GM12878 (cell line): ENCODE measurements at regions not wholly inside any gene's neighbourhood (a gene's known extent, or its start where the extent isn't known, plus 50 kb on each side); places are given as distances from the start of the nearest gene placed in this dataset.

Source experiments
- ATAC-seq: fragments of 200-7000 bp; cut with Tn5 transposase; 3 replicates; pipeline ENCODE4 v1.9.1; 2020; ENCODE audit warnings: mild to moderate bottlenecking, moderate library complexity
- BruUV-seq: library from RNA; stranded (reverse); fragments of 400-500 nt; replicated peaks from 2 replicates; lab custom pipeline; 2021; lab: Mats Ljungman, UMichigan
- CTCF ChIA-PET: fragments of 300-600 bp; sonication (Branson Sonifier 250); formaldehyde crosslinking; extraction: SDS; loops from one replicate; lab custom pipeline; 2021; ENCODE audit warnings: inconsistent platforms; lab: Yijun Ruan, JAX
- POLR2A ChIA-PET: fragments of 350-600 bp; formaldehyde crosslinking; extraction: SDS; loops from one replicate; lab custom pipeline; 2021; ENCODE audit warnings: inconsistent platforms; lab: Charles Lee
- RAD21 ChIA-PET: fragments of 300-600 bp; sonication (Branson Sonifier 250); formaldehyde crosslinking; loops from one replicate; lab custom pipeline; 2023; ENCODE audit warnings: antibody characterized with exemption; ENCODE audit not compliant: unreplicated experiment; lab: Charles Lee
- SMC1A ChIA-PET: fragments of 300-600 bp; sonication (Branson Sonifier 250); formaldehyde crosslinking; loops from one replicate; lab custom pipeline; 2023; ENCODE audit not compliant: unreplicated experiment, uncharacterized antibody; lab: Charles Lee
- DNase-seq: peaks from one replicate; pipeline ENCODE4 v3.0.0-alpha.2; 2011; ENCODE audit warnings: low read depth, low spot score
- FAIRE-seq: peaks from 3 replicates; lab custom pipeline; 2011; peaks lifted over from hg19 to GRCh38; lab: Jason Lieb, UNC
- H2AFZ ChIP-seq: 2 replicates; pipeline ENCODE4 v1.6.0; 2011; ENCODE audit warnings: low read depth, low read length, control low read depth; ENCODE audit not compliant: control insufficient read depth
- H3K27ac ChIP-seq: 2 replicates; pipeline ENCODE4 v1.5.1; 2011; ENCODE audit warnings: control low read depth; ENCODE audit not compliant: control insufficient read depth, insufficient read depth
- H3K27me3 ChIP-seq, 2 experiments: replicated peaks in 1 of 2; 2 replicates each; pipeline versions ENCODE4 v1.6.0 to v1.6.1; 2011; ENCODE audit warnings: low read length in 1 of 2; ENCODE audit not compliant: control insufficient read depth in 2 of 2, insufficient read depth in 2 of 2
- H3K36me3 ChIP-seq, 2 experiments: 2 replicates each; pipeline ENCODE4 v1.5.1; 2011; ENCODE audit warnings: low read length in 1 of 2; ENCODE audit not compliant: control insufficient read depth in 2 of 2, insufficient read depth in 2 of 2
- H3K4me1 ChIP-seq: 2 replicates; pipeline ENCODE4 v1.6.1; 2011; ENCODE audit warnings: mild to moderate bottlenecking, low read length, moderate library complexity, mixed read lengths; ENCODE audit not compliant: control insufficient read depth, insufficient read depth
- H3K4me2 ChIP-seq: 2 replicates; pipeline ENCODE4 v1.6.0; 2011; ENCODE audit warnings: control low read depth; ENCODE audit not compliant: control insufficient read depth, insufficient read depth
- H3K4me3 ChIP-seq: fragments of 200-600 bp; sonication (generic); 2 replicates; pipeline ENCODE4 v1.5.1; 2016
- H3K79me2 ChIP-seq: 2 replicates; pipeline ENCODE4 v1.6.0; 2011; ENCODE audit warnings: low read length; ENCODE audit not compliant: control insufficient read depth, insufficient read depth
- H3K9ac ChIP-seq: 2 replicates; pipeline ENCODE4 v1.8.0; 2011; ENCODE audit warnings: low read length, control low read depth, mixed read lengths; ENCODE audit not compliant: control insufficient read depth, insufficient read depth
- H3K9me3 ChIP-seq: replicated peaks from 3 replicates; pipeline ENCODE4 v1.5.1; 2011; ENCODE audit warnings: mild to moderate bottlenecking, low read length; ENCODE audit not compliant: control insufficient read depth, insufficient read depth
- H4K20me1 ChIP-seq: 2 replicates; pipeline ENCODE4 v1.6.0; 2011; ENCODE audit not compliant: control insufficient read depth, insufficient read depth
- CBX3 ChIP-seq: fragments of 200-600 bp; sonication (generic); IDR thresholded peaks from 2 replicates; pipeline ENCODE4 v1.6.1; 2016; ENCODE audit warnings: low read depth, borderline replicate concordance
- ESRRA ChIP-seq: IDR thresholded peaks from 2 replicates; pipeline ENCODE4 v1.6.1; 2012; ENCODE audit warnings: mild to moderate bottlenecking, low read length, improper control_type of control experiment
- GATAD2B ChIP-seq: fragments of 450-650 bp; conservative IDR thresholded peaks from 2 replicates; pipeline ENCODE4 v1.6.1; 2017; ENCODE audit warnings: low read depth, mild to moderate bottlenecking, moderate library complexity
- JUNB ChIP-seq: IDR thresholded peaks from 2 replicates; pipeline ENCODE4 v1.6.1; 2016; ENCODE audit warnings: antibody characterized with exemption, mild to moderate bottlenecking
- NFYB ChIP-seq: IDR thresholded peaks from 2 replicates; pipeline ENCODE4 v1.6.1; 2011; ENCODE audit warnings: low read depth, mild to moderate bottlenecking, low read length, improper control_type of control experiment, moderate library complexity; ENCODE audit not compliant: insufficient read depth
- POLR2AphosphoS2 ChIP-seq: IDR thresholded peaks from 2 replicates; pipeline ENCODE4 v1.6.1; 2011; ENCODE audit warnings: low read depth, mild to moderate bottlenecking, low read length, improper control_type of control experiment, moderate library complexity
- SMAD1 ChIP-seq: fragments of 450-650 bp; IDR thresholded peaks from 2 replicates; pipeline ENCODE4 v1.6.1; 2018; ENCODE audit warnings: mild to moderate bottlenecking, low read depth; ENCODE audit not compliant: partially characterized antibody
- ZNF622 ChIP-seq: fragments of 450-650 bp; IDR thresholded peaks from 2 replicates; pipeline ENCODE4 v1.6.1; 2017; ENCODE audit warnings: mild to moderate bottlenecking, inconsistent platforms
- WGBS: methylation state at CpG from one replicate; pipeline ENCODE4 v1.1.6; 2016; ENCODE audit warnings: low lambda C conversion rate; ENCODE audit not compliant: insufficient replicate concordance, insufficient coverage; ENCODE audit errors: missing lambda C conversion rate; 5-methylcytosine and 5-hydroxymethylcytosine counted together
- in situ Hi-C: fragments of 300-500 bp; cut with MboI; formaldehyde crosslinking; loops from 9 replicates; pipeline ENCODE4 v1.14.3; 2018; ENCODE audit warnings: mixed read lengths
- intact Hi-C: fragments of 100-400 bp; cut with micrococcal nuclease; formaldehyde crosslinking; loops from one replicate; pipeline ENCODE4 v1.14.2; 2022; ENCODE audit not compliant: unreplicated experiment
- TF ChIP-seq, protein P1 (sequence below): IDR thresholded peaks from 2 replicates; pipeline ENCODE4 v1.6.1; 2012; ENCODE audit warnings: mild to moderate bottlenecking, low read depth, low read length
- TF ChIP-seq, protein P2 (sequence below): IDR thresholded peaks from 2 replicates; pipeline ENCODE4 v1.6.1; 2012; ENCODE audit warnings: low read length, inconsistent platforms
- TF ChIP-seq, protein P3 (sequence below): fragments of 450-650 bp; IDR thresholded peaks from 2 replicates; pipeline ENCODE4 v1.6.1; 2018; ENCODE audit warnings: borderline replicate concordance, mild to moderate bottlenecking; ENCODE audit not compliant: partially characterized antibody
- TF ChIP-seq, protein P4 (sequence below): fragments of 450-650 bp; IDR thresholded peaks from 2 replicates; pipeline ENCODE4 v1.6.1; 2017; ENCODE audit warnings: mild to moderate bottlenecking, moderate library complexity

DNA sequence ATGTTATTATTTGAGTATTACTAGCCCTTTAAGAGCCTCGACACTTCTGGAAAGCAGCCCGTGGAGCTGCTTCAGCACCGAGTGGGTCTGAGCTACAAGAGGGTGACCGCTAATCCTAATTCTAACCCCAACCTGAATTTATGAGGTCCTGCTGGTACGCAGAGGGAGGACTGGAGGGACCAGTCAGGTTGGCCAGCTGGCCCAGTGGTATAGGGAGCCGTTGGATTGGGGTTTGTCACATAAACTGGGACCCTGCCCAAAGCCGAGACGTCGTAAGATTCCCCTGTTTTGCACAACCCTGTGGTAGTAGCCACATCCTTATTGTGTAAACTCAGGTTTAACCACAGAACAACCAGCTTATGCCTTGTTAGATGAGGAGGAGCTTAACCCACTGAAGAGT lies 60.8 kb upstream of the F3 start (continued):
- TF ChIP-seq, protein P1, sequence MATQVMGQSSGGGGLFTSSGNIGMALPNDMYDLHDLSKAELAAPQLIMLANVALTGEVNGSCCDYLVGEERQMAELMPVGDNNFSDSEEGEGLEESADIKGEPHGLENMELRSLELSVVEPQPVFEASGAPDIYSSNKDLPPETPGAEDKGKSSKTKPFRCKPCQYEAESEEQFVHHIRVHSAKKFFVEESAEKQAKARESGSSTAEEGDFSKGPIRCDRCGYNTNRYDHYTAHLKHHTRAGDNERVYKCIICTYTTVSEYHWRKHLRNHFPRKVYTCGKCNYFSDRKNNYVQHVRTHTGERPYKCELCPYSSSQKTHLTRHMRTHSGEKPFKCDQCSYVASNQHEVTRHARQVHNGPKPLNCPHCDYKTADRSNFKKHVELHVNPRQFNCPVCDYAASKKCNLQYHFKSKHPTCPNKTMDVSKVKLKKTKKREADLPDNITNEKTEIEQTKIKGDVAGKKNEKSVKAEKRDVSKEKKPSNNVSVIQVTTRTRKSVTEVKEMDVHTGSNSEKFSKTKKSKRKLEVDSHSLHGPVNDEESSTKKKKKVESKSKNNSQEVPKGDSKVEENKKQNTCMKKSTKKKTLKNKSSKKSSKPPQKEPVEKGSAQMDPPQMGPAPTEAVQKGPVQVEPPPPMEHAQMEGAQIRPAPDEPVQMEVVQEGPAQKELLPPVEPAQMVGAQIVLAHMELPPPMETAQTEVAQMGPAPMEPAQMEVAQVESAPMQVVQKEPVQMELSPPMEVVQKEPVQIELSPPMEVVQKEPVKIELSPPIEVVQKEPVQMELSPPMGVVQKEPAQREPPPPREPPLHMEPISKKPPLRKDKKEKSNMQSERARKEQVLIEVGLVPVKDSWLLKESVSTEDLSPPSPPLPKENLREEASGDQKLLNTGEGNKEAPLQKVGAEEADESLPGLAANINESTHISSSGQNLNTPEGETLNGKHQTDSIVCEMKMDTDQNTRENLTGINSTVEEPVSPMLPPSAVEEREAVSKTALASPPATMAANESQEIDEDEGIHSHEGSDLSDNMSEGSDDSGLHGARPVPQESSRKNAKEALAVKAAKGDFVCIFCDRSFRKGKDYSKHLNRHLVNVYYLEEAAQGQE = no peak
- no peak for TF ChIP-seq JUNB
- TF ChIP-seq, protein P2, sequence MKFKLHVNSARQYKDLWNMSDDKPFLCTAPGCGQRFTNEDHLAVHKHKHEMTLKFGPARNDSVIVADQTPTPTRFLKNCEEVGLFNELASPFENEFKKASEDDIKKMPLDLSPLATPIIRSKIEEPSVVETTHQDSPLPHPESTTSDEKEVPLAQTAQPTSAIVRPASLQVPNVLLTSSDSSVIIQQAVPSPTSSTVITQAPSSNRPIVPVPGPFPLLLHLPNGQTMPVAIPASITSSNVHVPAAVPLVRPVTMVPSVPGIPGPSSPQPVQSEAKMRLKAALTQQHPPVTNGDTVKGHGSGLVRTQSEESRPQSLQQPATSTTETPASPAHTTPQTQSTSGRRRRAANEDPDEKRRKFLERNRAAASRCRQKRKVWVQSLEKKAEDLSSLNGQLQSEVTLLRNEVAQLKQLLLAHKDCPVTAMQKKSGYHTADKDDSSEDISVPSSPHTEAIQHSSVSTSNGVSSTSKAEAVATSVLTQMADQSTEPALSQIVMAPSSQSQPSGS = no peak
- TF ChIP-seq, protein P3, sequence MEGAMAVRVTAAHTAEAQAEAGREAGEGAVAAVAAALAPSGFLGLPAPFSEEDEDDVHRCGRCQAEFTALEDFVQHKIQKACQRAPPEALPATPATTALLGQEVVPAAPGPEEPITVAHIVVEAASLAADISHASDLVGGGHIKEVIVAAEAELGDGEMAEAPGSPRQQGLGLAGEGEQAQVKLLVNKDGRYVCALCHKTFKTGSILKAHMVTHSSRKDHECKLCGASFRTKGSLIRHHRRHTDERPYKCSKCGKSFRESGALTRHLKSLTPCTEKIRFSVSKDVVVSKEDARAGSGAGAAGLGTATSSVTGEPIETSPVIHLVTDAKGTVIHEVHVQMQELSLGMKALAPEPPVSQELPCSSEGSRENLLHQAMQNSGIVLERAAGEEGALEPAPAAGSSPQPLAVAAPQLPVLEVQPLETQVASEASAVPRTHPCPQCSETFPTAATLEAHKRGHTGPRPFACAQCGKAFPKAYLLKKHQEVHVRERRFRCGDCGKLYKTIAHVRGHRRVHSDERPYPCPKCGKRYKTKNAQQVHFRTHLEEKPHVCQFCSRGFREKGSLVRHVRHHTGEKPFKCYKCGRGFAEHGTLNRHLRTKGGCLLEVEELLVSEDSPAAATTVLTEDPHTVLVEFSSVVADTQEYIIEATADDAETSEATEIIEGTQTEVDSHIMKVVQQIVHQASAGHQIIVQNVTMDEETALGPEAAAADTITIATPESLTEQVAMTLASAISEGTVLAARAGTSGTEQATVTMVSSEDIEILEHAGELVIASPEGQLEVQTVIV = no peak

DNA sequence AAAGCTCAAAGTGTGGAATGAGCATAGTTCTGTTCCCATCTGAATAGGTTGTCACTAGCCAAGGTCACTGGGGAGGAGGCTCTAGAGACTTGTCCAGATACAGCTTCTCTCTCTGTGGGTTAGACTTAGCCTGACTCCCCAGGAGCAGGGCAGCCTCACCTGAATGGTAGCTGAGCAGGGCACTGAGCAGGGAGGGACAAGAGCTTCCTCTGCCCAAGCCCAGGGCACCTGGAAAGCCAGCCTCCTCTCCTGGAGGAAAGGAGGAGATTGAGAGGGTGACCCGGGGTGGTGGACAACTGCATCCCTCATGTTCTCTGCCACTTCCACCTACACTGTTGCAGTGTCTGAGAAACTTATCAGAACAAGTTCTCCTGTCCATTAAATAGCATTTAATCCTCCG lies 59.0 kb upstream of the F3 start:
- intact Hi-C loops = no loop called here
- no peak for TF ChIP-seq SMAD1
- no peak for TF ChIP-seq NFYB
- TF ChIP-seq CBX3 = no peak
- TF ChIP-seq ZNF622 = no peak
- TF ChIP-seq, protein P4, sequence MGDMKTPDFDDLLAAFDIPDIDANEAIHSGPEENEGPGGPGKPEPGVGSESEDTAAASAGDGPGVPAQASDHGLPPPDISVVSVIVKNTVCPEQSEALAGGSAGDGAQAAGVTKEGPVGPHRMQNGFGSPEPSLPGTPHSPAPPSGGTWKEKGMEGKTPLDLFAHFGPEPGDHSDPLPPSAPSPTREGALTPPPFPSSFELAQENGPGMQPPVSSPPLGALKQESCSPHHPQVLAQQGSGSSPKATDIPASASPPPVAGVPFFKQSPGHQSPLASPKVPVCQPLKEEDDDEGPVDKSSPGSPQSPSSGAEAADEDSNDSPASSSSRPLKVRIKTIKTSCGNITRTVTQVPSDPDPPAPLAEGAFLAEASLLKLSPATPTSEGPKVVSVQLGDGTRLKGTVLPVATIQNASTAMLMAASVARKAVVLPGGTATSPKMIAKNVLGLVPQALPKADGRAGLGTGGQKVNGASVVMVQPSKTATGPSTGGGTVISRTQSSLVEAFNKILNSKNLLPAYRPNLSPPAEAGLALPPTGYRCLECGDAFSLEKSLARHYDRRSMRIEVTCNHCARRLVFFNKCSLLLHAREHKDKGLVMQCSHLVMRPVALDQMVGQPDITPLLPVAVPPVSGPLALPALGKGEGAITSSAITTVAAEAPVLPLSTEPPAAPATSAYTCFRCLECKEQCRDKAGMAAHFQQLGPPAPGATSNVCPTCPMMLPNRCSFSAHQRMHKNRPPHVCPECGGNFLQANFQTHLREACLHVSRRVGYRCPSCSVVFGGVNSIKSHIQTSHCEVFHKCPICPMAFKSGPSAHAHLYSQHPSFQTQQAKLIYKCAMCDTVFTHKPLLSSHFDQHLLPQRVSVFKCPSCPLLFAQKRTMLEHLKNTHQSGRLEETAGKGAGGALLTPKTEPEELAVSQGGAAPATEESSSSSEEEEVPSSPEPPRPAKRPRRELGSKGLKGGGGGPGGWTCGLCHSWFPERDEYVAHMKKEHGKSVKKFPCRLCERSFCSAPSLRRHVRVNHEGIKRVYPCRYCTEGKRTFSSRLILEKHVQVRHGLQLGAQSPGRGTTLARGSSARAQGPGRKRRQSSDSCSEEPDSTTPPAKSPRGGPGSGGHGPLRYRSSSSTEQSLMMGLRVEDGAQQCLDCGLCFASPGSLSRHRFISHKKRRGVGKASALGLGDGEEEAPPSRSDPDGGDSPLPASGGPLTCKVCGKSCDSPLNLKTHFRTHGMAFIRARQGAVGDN = no peak
- no peak for TF ChIP-seq ESRRA
- no peak for TF ChIP-seq GATAD2B
- no peak for TF ChIP-seq POLR2AphosphoS2

More for the DNA sequence above, 59.0 kb upstream of the F3 start:
- Histone ChIP-seq H3K36me3 (no peaks in the 10 kb centered on the region), H2AFZ (no peak overlapping the region), H4K20me1 (no peaks in the 10 kb centered on the region), H3K4me1 (no peaks in the 10 kb centered on the region), H3K9me3 (no peaks in the 10 kb centered on the region), H3K4me2 (no peak overlapping the region), H3K27ac (no peak overlapping the region), H3K79me2 (no peaks in the 10 kb centered on the region), H3K4me3 (no peak overlapping the region), H3K27me3 (peaks cover 0 to 3% of the 10 kb centered on the region in 2 experiments; a peak in 2 of 4 replicates), H3K9ac (no peak overlapping the region)
- SMC1A ChIA-PET = interaction anchor here (0.6 to 1.7 kb wide), 4 partner anchors 14 to 192 kb away, joined by 3 read pairs; no protein-coding TSS in a partner anchor
- no peak for DNase-seq
- POLR2A ChIA-PET = interaction anchor here (0.6 kb wide), 1 partner anchor 194 kb away, joined by 3 read pairs; no protein-coding TSS in a partner anchor
- FAIRE-seq = no peak
- CTCF ChIA-PET = no interaction called here
- 0% methylated on average over 2 of the region's 2 CpGs for WGBS
- no peak for ATAC-seq
- no TSS peak for BruUV-seq
- RAD21 ChIA-PET = no interaction called here
- in situ Hi-C loops = no loop called here
